CMK (cell line): ENCODE measurements at regions not wholly inside any gene's neighbourhood (a gene's known extent, or its start where the extent isn't known, plus 50 kb on each side); places are given as distances from the start of the nearest gene placed in this dataset.
"Not testable (repeated sequence)": the region's sequence is repeated elsewhere in the genome, so short reads cannot be mapped to it uniquely, and the experiment has no call there.

Source experiments
- DNase-seq: peaks from one replicate; pipeline ENCODE4 v3.0.0-alpha.2; 2010; ENCODE audit warnings: low read depth

- DNase-seq = no peak
These were observed 1630.4 kb upstream of the B3GALT2 start for GRCh38 chr1:194816859-194817258.

GRCh38 chr1:194813096-194813495, 1626.7 kb upstream of the B3GALT2 start:
- no peak for DNase-seq

GRCh38 chr1:194809665-194810064, 1623.3 kb upstream of the B3GALT2 start:
- DNase-seq = no peak

- no peak for DNase-seq
These were observed 1622.8 kb upstream of the B3GALT2 start for GRCh38 chr1:194809215-194809614.

- no peak for DNase-seq
These were observed 1621.3 kb upstream of the B3GALT2 start for GRCh38 chr1:194807530-194808220.

- DNase-seq = no peak
These were observed 1616.2 kb upstream of the B3GALT2 start for GRCh38 chr1:194802572-194802971.

GRCh38 chr1:194795917-194796593, 1609.6 kb upstream of the B3GALT2 start:
- no peak for DNase-seq

- DNase-seq = no peak
These were observed 1600.6 kb upstream of the B3GALT2 start for GRCh38 chr1:194787001-194787400.

GRCh38 chr1:194786027-194786426, 1599.6 kb upstream of the B3GALT2 start:
- DNase-seq = no peak

GRCh38 chr1:194776657-194777056, 1590.2 kb upstream of the B3GALT2 start:
- DNase-seq = no peak

- no peak for DNase-seq
These were observed 1588.1 kb upstream of the B3GALT2 start for GRCh38 chr1:194774535-194774934.

- no peak for DNase-seq
These were observed 1569.0 kb upstream of the B3GALT2 start for GRCh38 chr1:194755241-194755994.

GRCh38 chr1:194738843-194739242, 1552.4 kb upstream of the B3GALT2 start:
- not testable (repeated sequence) for DNase-seq

GRCh38 chr1:194734970-194735369, 1548.6 kb upstream of the B3GALT2 start:
- no peak for DNase-seq

GRCh38 chr1:194731025-194731424, 1544.6 kb upstream of the B3GALT2 start:
- DNase-seq = no peak

GRCh38 chr1:194730304-194730703, 1543.9 kb upstream of the B3GALT2 start:
- no peak for DNase-seq

- DNase-seq = no peak
These were observed 1536.7 kb upstream of the B3GALT2 start for GRCh38 chr1:194723067-194723466.

- DNase-seq = no peak
These were observed 1531.5 kb upstream of the B3GALT2 start for GRCh38 chr1:194717941-194718340.

GRCh38 chr1:194717334-194717733, 1530.9 kb upstream of the B3GALT2 start:
- no peak for DNase-seq

- DNase-seq = no peak
These were observed 1524.3 kb upstream of the B3GALT2 start for GRCh38 chr1:194710671-194711070.

- DNase-seq = no peak
These were observed 1523.0 kb upstream of the B3GALT2 start for GRCh38 chr1:194709439-194709838.

GRCh38 chr1:194707074-194707473, 1520.7 kb upstream of the B3GALT2 start:
- DNase-seq = no peak
